HG02798 (cell line): ENCODE measurements at regions not wholly inside any gene's neighbourhood (a gene's known extent, or its start where the extent isn't known, plus 50 kb on each side); places are given as distances from the start of the nearest gene placed in this dataset.
"Not testable (repeated sequence)": the region's sequence is repeated elsewhere in the genome, so short reads cannot be mapped to it uniquely, and the experiment has no call there.

Source experiments
- ATAC-seq: cut with Tn5 transposase; IDR thresholded peaks from one replicate; pipeline ENCODE4 v1.9.1; 2021; ENCODE audit warnings: mild to moderate bottlenecking; ENCODE audit not compliant: unreplicated experiment, poor library complexity

DNA sequence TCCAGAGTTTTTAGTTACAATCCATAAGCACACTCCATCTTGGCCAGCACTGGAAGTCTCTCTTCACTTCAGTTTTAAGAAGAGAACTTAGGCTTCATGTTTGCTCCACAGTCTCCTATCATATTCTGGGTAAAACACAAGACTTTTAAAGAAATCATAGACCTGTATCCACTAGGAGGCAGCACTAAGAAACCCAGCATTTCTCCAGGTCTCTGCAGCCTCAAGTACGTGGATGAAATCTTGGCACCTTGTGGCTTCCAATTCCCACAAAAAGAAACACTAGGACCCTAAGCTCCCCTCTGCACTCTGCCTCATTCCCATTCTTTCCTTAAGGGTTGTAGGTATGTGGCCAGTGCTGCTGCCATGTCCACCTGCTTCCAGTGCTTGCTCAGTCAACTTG, 367.3 kb upstream of the CASK start:
- no peak for ATAC-seq

DNA sequence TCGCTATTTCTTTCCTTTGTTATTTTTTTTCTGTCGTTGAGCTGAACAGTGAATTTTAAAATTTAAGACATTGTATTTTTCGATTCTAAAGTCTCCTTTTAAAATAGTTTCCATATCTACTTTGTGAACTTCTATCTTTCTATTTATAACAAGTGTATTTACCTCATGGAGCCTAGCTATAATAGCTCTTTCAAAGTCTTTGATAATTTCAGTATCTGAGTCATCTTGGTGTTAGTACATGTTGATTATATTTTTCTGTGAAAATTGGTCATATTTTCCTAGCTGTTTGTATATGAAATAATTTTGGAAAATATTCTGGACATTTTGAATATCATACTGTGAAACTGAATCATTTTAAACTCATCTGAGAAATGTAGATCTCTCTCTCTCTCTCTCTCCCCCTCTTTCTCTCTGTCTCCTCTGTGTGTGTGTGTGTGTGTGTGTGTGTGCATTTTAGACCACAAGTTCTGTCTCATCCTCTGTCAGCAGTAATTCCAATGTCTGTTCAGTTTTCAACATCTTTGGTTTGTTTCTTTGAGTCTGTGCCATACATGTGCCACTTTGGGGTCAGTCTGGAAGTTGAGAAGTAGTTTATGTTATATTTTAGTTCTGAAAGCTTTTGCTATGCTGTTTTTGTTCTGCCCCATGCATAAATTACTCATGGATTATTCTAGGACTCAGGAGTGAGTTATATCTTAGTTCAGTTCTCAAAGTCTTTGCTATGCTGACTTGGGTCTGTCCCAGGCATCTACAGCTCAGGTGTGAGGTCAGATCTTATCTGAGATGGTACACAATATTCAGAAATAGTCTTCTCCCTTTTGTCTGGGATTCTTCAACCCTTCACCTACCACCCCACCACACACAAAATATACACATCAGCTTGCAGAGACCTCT, 366.4 kb upstream of the CASK start:
- ATAC-seq: no peak

GRCh38 chrX:42285681-42286080, 362.3 kb upstream of the CASK start:
- ATAC-seq: not testable (repeated sequence)

- no peak for ATAC-seq
Observed at GRCh38 chrX:42276982-42277690, 353.8 kb upstream of the CASK start.

- ATAC-seq: no peak
Observed at GRCh38 chrX:42274151-42274550, 350.8 kb upstream of the CASK start.

DNA sequence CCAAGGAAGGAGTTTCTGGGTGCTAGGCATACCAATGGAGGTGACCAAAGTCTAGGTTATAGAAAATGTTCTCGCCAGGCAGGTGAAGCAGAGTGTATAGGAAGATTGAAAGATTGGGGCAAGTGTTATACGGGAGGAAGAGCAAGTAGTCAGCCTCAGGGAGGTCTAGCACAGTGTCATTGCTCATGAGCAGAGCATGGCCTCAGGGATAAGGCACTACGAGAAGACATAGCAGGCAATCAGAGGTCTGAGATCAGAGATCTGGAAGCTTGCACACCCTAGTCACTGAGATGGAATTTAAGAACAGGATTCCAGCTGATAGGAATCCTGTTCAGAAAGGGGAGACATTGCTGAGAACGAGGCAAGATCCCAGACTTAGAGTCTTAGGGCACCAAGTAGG, 350.0 kb upstream of the CASK start:
- ATAC-seq: no peak

DNA sequence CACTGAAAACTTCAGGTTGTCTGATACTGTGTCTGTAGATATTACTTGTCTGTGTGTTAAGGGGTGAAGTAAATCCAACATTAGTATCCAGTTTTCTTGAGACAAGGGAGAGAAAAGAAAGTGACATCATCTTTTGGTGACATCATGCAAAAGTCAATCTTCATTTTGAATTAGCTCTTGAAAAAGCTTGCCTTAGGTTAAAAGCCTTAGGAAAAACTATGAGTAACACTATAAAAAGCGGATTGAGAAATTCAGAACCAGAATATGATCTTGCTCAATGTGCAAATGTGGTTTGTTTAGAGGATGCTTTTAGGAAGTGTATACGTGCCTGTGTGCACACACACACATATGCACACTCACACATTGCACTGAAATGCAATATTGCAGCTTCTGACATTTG, 345.8 kb upstream of the CASK start:
- ATAC-seq: no peak

GRCh38 chrX:42260854-42261253, 337.5 kb upstream of the CASK start:
- no peak for ATAC-seq

- no peak for ATAC-seq
Observed at GRCh38 chrX:42248226-42248625, 324.9 kb upstream of the CASK start.

- ATAC-seq: no peak
Observed at GRCh38 chrX:42247241-42247640, 323.9 kb upstream of the CASK start.

DNA sequence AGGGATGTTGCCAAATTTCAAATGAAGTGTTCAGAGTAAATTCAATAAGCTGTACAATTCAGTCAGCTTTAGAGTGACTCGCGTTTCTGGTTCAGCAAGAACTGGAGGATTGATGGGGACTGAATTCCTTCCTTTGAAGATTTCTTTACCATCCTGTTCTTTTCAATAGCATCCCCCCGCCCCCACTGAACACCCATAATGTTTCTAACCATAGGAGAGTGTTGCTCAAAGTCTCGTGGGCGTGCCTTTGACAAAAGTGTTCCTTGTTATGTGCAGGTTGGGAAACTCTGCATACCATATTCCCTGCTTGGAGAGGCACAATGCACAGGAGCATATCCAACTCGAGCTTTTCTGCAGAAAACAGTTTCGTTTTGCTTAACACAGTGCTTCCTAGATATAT, 323.5 kb upstream of the CASK start:
- ATAC-seq: no peak

GRCh38 chrX:42242004-42242403, 318.6 kb upstream of the CASK start:
- ATAC-seq: no peak

GRCh38 chrX:42241421-42241820, 318.1 kb upstream of the CASK start:
- no peak for ATAC-seq

DNA sequence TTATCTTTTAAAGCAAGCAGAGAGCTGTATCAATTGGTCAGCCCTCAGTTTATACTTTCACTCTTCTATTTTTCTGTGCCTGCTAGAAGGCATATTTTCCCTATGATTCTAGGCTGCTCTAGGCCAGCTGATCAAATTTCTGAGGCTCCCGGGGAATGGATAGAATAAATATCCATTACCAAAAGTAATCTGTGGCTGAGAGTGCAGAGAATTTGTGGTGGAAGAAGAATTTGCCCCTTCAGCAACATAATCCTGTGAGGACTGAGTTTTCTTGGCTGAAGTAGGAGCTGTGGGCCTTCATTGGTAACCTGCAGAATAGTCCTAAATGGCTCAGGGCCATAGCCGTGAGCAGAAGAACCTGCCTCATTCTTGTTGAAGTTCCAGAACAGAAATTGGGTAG, 314.6 kb upstream of the CASK start:
- ATAC-seq: no peak

DNA sequence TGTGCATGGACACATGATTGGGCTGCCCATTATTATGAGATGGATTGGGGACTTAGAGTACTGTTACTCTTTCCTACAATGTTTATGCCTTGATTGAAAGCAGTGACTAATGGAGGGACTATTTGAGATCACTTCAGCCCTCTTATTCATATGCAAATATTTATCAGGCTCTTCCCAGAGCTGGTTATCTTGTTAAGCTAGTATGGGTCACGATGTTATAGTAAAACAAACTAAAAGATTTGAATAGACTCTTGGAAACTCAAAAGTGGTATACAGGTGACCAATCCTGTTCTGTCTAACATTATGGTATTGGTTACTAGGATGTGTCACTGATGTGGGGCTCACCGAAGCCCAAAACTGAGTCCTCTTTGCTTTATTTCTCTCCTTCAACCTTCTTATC, 306.2 kb upstream of the CASK start:
- ATAC-seq: no peak

DNA sequence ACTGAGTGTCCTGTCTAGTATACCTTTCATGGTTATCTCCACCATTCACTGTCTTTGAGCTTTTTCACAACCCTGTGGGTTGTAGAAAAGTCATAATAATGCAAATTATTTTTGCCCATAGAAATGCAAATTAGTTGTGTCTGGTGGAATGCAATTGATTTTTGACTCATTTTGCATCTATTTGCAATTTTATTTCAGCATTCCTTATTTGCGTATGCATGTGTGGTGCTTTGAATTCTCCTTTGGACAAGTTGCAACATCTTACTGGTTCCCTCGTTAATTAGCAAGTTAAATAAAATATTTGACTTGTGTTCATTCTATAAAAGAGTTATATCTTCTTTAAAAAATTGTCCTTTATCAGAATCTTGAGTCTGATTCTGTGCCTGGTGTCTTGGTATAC, 297.3 kb upstream of the CASK start:
- ATAC-seq: no peak

DNA sequence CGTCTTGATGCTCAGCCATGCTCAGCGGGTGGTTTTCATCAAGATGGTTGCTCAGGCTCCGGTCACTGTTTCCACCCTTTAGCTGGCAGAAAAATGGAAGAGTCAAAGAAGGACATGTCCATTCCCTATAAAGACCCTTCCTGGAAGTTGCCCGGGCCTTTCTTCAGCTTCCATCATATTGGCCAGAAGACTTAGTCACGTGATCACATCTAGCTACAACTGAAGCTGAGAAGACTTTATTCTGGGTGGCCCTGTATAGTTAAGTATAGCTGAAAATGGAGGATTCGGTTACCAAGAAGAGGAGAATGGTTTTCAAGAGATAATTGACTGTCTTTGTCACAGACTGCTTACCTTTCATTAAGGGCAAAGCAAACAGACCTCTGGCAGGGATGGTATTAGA, 296.7 kb upstream of the CASK start:
- no peak for ATAC-seq

GRCh38 chrX:42219231-42219630, 295.9 kb upstream of the CASK start:
- no peak for ATAC-seq

DNA sequence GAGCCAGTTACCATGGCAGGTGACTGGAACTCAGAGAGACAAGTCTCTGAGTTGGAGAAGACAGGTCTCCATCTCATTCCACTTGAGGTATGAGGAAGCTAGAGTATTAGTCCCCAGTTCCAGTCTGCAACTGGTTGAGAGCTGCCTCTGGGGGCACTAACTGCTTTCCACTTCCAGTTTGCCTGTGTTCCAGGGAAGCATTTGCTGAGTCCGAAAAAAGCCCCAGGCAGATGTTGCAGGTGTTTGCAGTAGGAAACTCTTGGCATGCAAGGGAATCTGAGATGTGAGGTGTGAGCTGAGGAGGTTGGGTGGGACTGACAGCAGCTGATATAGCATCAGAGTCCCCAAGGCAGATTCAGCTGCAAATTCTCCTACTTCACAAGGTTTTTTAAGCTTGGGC, 272.2 kb upstream of the CASK start:
- ATAC-seq: no peak

- ATAC-seq: no peak
Observed at GRCh38 chrX:42189576-42189975, 266.2 kb upstream of the CASK start.

GRCh38 chrX:42188730-42189129, 265.4 kb upstream of the CASK start:
- no peak for ATAC-seq

DNA sequence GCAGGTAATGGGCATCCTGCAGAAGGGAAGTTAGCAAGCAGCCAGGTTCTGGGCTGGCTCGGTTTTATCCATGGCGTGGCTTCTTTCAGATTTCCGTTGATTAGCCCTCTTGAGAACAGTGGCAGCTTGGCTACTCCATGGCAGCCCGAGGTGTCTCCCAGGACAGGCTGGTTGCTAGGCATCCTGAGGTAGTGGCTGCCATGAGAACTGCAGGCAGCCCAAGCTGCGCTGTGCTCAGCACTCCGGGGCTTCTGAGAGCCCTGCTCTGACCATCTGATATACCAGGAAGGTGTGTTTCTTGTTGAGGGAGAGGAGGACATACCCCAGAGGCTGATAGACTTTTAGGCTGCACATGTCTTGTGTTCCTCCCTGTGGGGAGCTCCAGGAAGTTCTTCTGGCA, 253.4 kb upstream of the CASK start:
- ATAC-seq: no peak
